ENCODE measurements at regions not wholly inside any gene's neighbourhood (a gene's known extent, or its start where the extent isn't known, plus 50 kb on each side); places are given as distances from the start of the nearest gene placed in this dataset.

DNA sequence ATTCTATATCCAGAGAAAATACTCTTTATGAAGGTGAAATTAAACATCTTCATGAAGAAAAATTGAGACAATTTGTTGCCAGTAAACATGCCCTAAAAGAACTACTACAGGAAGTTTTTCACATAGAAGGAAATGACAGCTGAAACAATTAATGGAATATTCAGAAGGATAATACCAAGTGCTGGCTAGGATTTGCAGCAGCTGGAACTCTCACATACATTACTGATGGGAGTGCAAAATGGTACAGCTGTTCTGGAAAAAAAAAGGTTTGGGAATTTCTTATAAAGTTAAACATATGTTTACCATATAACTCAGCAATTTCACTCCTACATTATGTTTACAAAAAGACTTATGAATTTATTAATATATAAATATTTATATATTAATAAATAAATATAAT lies 193.2 kb upstream of the FAT4 start:
- H3K27ac Mint-ChIP-seq (ENCODE audit: unreplicated experiment) = no peak overlapping the region
- no peaks in the 10 kb centered on the region for H3K9me3 Mint-ChIP-seq
- no peaks in the 10 kb centered on the region for H3K27me3 Mint-ChIP-seq (ENCODE audit: low read depth)
- no peaks in the 10 kb centered on the region for H3K36me3 Mint-ChIP-seq (ENCODE audit: low read depth)
- H3K4me3 Mint-ChIP-seq = no peak overlapping the region
- no peak for DNase-seq (ENCODE audit: low read depth, low spot score)
- TF ChIP-seq, protein P1, sequence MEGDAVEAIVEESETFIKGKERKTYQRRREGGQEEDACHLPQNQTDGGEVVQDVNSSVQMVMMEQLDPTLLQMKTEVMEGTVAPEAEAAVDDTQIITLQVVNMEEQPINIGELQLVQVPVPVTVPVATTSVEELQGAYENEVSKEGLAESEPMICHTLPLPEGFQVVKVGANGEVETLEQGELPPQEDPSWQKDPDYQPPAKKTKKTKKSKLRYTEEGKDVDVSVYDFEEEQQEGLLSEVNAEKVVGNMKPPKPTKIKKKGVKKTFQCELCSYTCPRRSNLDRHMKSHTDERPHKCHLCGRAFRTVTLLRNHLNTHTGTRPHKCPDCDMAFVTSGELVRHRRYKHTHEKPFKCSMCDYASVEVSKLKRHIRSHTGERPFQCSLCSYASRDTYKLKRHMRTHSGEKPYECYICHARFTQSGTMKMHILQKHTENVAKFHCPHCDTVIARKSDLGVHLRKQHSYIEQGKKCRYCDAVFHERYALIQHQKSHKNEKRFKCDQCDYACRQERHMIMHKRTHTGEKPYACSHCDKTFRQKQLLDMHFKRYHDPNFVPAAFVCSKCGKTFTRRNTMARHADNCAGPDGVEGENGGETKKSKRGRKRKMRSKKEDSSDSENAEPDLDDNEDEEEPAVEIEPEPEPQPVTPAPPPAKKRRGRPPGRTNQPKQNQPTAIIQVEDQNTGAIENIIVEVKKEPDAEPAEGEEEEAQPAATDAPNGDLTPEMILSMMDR (conservative IDR thresholded peaks at IDR 0.05) = no peak
- H3K4me1 Mint-ChIP-seq = peaks cover 10% of the 10 kb centered on the region

GRCh38 chr4:125116431-125116830 lies 198.3 kb upstream of the FAT4 start:
- Mint-ChIP-seq H3K27ac (ENCODE audit: unreplicated experiment) (no peak overlapping the region), H3K4me3 (no peak overlapping the region), H3K27me3 (ENCODE audit: low read depth) (no peaks in the 10 kb centered on the region), H3K9me3 (no peaks in the 10 kb centered on the region), H3K4me1 (no peaks in the 10 kb centered on the region), H3K36me3 (ENCODE audit: low read depth) (no peaks in the 10 kb centered on the region)
- DNase-seq (ENCODE audit: low read depth, low spot score) = no peak
- TF ChIP-seq, protein P1 (conservative IDR thresholded peaks at IDR 0.05) = no peak

DNA sequence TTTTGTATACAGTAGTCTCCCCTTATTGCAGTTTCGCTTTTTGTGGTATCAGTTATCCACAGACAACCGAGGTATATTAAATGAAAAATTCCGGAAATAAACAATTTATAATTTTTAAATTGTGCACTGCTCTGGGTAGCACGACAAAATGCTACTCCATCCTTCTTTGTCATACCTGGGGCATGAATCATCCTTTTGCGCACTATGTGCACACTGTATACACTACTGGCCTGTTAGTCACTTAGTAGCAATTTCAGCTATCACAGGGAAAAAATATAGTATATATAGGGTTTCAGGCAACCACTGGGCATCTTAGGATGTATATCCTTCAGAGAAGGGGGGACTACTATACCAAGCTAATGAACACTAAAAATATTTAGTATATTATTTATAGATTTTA lies 198.8 kb upstream of the FAT4 start:
- TF ChIP-seq, protein P1 (conservative IDR thresholded peaks at IDR 0.05) = no peak
- DNase-seq (ENCODE audit: low read depth, low spot score) = no peak
- no peaks in the 10 kb centered on the region for H3K27me3 Mint-ChIP-seq (ENCODE audit: low read depth)
- H3K27ac Mint-ChIP-seq (ENCODE audit: unreplicated experiment) = no peak overlapping the region
- H3K9me3 Mint-ChIP-seq = peaks cover 3% of the 10 kb centered on the region
- no peaks in the 10 kb centered on the region for H3K36me3 Mint-ChIP-seq (ENCODE audit: low read depth)
- H3K4me3 Mint-ChIP-seq = no peak overlapping the region
- H3K4me1 Mint-ChIP-seq = no peaks in the 10 kb centered on the region

DNA sequence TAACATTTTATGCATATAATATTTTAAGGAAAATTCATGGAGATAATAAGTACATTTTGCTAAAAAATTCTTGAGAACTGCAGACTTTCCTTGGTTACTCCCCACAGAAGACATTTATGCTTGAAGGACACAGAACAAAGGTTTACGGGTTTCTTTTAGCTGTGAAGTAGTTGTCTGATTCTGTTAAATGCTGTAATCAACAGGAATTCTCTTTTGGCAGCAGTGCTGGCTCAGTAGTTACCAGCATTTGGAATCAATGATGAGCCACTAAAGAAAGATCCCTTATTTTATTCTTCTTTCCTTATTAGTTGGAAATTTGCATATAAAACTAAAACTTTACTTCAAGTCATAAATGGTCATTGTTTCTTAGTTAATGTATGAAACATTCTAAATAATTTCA lies 199.3 kb upstream of the FAT4 start:
- no peak for DNase-seq (ENCODE audit: low read depth, low spot score)
- Mint-ChIP-seq H3K36me3 (ENCODE audit: low read depth) (no peaks in the 10 kb centered on the region), H3K27me3 (ENCODE audit: low read depth) (no peaks in the 10 kb centered on the region), H3K9me3 (peaks cover 3% of the 10 kb centered on the region), H3K4me1 (no peaks in the 10 kb centered on the region), H3K4me3 (no peak overlapping the region), H3K27ac (ENCODE audit: unreplicated experiment) (no peak overlapping the region)
- TF ChIP-seq, protein P1 (conservative IDR thresholded peaks at IDR 0.05) = no peak

DNA sequence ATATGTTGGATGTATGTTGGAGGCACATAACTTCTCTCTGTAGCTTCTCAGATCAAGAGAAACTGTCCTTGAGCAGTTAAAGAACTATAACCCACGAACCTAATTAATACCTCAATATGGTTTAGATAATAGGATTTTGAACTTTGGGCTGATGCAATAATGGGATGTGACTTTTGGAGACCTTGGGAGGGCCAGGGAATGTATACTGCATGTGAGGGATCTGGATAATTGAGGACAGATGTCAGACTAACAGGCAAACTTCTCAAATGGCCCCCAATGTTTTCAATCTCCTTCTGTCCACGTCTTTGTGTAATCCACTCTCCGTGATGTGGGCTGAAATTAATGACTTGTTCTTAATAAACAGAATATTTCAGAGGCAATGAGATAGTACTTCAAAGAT lies 202.2 kb upstream of the FAT4 start:
- Mint-ChIP-seq H3K27me3 (ENCODE audit: low read depth) (no peaks in the 10 kb centered on the region), H3K27ac (ENCODE audit: unreplicated experiment) (no peak overlapping the region), H3K4me3 (no peak overlapping the region), H3K9me3 (peaks cover 3% of the 10 kb centered on the region), H3K36me3 (ENCODE audit: low read depth) (no peaks in the 10 kb centered on the region), H3K4me1 (no peaks in the 10 kb centered on the region)
- no peak for DNase-seq (ENCODE audit: low read depth, low spot score)
- TF ChIP-seq, protein P1 (conservative IDR thresholded peaks at IDR 0.05) = no peak

DNA sequence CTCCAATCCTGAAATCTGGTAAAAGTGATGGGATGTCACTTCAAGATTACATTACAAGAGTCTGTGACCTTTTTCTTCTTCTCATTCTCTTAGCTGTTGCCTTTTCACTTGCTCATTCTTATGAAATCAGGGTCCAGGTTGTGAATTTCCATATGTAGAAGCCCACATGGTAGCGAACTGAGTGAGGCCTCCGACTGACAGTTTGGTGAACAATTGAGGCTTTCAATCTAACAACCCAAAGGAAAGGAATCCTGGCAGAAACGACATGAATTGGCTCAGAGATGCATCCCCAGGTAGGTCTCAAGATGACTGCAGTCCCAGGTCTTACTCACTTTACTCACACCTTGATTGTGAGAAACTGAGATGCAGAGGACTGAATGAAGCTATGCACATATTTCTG lies 203.4 kb upstream of the FAT4 start:
- Mint-ChIP-seq H3K27ac (ENCODE audit: unreplicated experiment) (no peak overlapping the region), H3K27me3 (ENCODE audit: low read depth) (no peaks in the 10 kb centered on the region), H3K4me1 (no peaks in the 10 kb centered on the region), H3K9me3 (peaks cover 3% of the 10 kb centered on the region), H3K36me3 (ENCODE audit: low read depth) (no peaks in the 10 kb centered on the region), H3K4me3 (no peak overlapping the region)
- TF ChIP-seq, protein P1 (conservative IDR thresholded peaks at IDR 0.05) = no peak
- no peak for DNase-seq (ENCODE audit: low read depth, low spot score)

All from neural crest cell (in vitro differentiated cells).